ENCODE measurements at regions not wholly inside any gene's neighbourhood (a gene's known extent, or its start where the extent isn't known, plus 50 kb on each side); places are given as distances from the start of the nearest gene placed in this dataset.
"Not testable (repeated sequence)": the region's sequence is repeated elsewhere in the genome, so short reads cannot be mapped to it uniquely, and the experiment has no call there.

- no peak for DNase-seq
- H3K4me3 ChIP-seq, result no peak overlapping the region
- no peak overlapping the region for H3K27ac ChIP-seq
- POLR2A ChIA-PET (ENCODE audit: unreplicated experiment), result no interaction called here
- H2AFZ ChIP-seq, result no peak overlapping the region
- no peaks in the 10 kb centered on the region for H3K36me3 ChIP-seq (ENCODE audit: low read depth)
- H3K4me2 ChIP-seq, result no peak overlapping the region
- intact Hi-C loops (cut with micrococcal nuclease; ENCODE audit: unreplicated experiment), result no loop called here
- H3F3A ChIP-seq (ENCODE audit: insufficient read depth, low read depth), result no peaks in the 10 kb centered on the region
- CTCF ChIA-PET, result no interaction called here
- no TSS peak for BruUV-seq (replicated peaks)
- no peaks in the 10 kb centered on the region for H3K9me2 ChIP-seq (ENCODE audit: insufficient read depth)
- no peaks in the 10 kb centered on the region for H4K20me1 ChIP-seq (ENCODE audit: insufficient read depth)
- no peaks in the 10 kb centered on the region for H3K27me3 ChIP-seq (ENCODE audit: insufficient read depth, low read depth)
- no peaks in the 10 kb centered on the region for H3K9me3 ChIP-seq (ENCODE audit: insufficient read depth, low read depth)
- H3K79me2 ChIP-seq (ENCODE audit: low read depth), result no peaks in the 10 kb centered on the region
- no peak for TF ChIP-seq EZH2 (IDR thresholded peaks at IDR 0.05; ENCODE audit: low read depth)
- TF ChIP-seq CTCF (conservative IDR thresholded peaks at IDR 0.05), result no peak
- H3K4me1 ChIP-seq (replicated peaks; ENCODE audit: insufficient read depth), result no peaks in the 10 kb centered on the region
Measured at GRCh38 chr4:128682942-128683666, 126.4 kb upstream of the JADE1 start.

GRCh38 chr4:128676095-128676494 lies 133.4 kb upstream of the JADE1 start:
- POLR2A ChIA-PET (ENCODE audit: unreplicated experiment), result no interaction called here
- no peaks in the 10 kb centered on the region for H3K4me1 ChIP-seq (replicated peaks; ENCODE audit: insufficient read depth)
- CTCF ChIA-PET, result no interaction called here

GRCh38 chr4:128675083-128675482 lies 134.4 kb upstream of the JADE1 start:
- Histone ChIP-seq H3K4me1 (replicated peaks; ENCODE audit: insufficient read depth) (no peaks in the 10 kb centered on the region), H3K27me3 (ENCODE audit: insufficient read depth, low read depth) (no peaks in the 10 kb centered on the region), H3F3A (ENCODE audit: insufficient read depth, low read depth) (no peaks in the 10 kb centered on the region), H3K27ac (no peak overlapping the region), H2AFZ (no peak overlapping the region), H3K9me2 (ENCODE audit: insufficient read depth) (no peaks in the 10 kb centered on the region), H3K4me2 (no peak overlapping the region), H3K36me3 (ENCODE audit: low read depth) (no peaks in the 10 kb centered on the region), H3K9me3 (ENCODE audit: insufficient read depth, low read depth) (no peaks in the 10 kb centered on the region), H3K4me3 (no peak overlapping the region), H4K20me1 (ENCODE audit: insufficient read depth) (no peaks in the 10 kb centered on the region), H3K79me2 (ENCODE audit: low read depth) (no peaks in the 10 kb centered on the region)
- no peak for DNase-seq
- POLR2A ChIA-PET (ENCODE audit: unreplicated experiment), result no interaction called here
- BruUV-seq (replicated peaks), result no TSS peak
- TF ChIP-seq CTCF (conservative IDR thresholded peaks at IDR 0.05), result no peak
- intact Hi-C loops (cut with micrococcal nuclease; ENCODE audit: unreplicated experiment), result no loop called here
- CTCF ChIA-PET, result no interaction called here

More at GRCh38 chr4:128676095-128676494, 133.4 kb upstream of the JADE1 start:
- no peak overlapping the region for H2AFZ ChIP-seq
- H4K20me1 ChIP-seq (ENCODE audit: insufficient read depth), result no peaks in the 10 kb centered on the region
- H3K9me2 ChIP-seq (ENCODE audit: insufficient read depth), result no peaks in the 10 kb centered on the region
- intact Hi-C loops (cut with micrococcal nuclease; ENCODE audit: unreplicated experiment), result no loop called here
- H3K27me3 ChIP-seq (ENCODE audit: insufficient read depth, low read depth), result no peaks in the 10 kb centered on the region
- no peak for DNase-seq
- H3F3A ChIP-seq (ENCODE audit: insufficient read depth, low read depth), result no peaks in the 10 kb centered on the region
- H3K27ac ChIP-seq, result no peak overlapping the region
- TF ChIP-seq CTCF (conservative IDR thresholded peaks at IDR 0.05) (no peak), EZH2 (IDR thresholded peaks at IDR 0.05; ENCODE audit: low read depth) (no peak)
- no TSS peak for BruUV-seq (replicated peaks)
- no peaks in the 10 kb centered on the region for H3K9me3 ChIP-seq (ENCODE audit: insufficient read depth, low read depth)
- H3K4me3 ChIP-seq, result no peak overlapping the region
- H3K79me2 ChIP-seq (ENCODE audit: low read depth), result no peaks in the 10 kb centered on the region
- no peak overlapping the region for H3K4me2 ChIP-seq
- H3K36me3 ChIP-seq (ENCODE audit: low read depth), result no peaks in the 10 kb centered on the region

- H3K9me2 ChIP-seq (ENCODE audit: insufficient read depth); H3K4me2 ChIP-seq; H3F3A ChIP-seq (ENCODE audit: insufficient read depth, low read depth); CTCF ChIA-PET; BruUV-seq (replicated peaks); intact Hi-C loops (cut with micrococcal nuclease; ENCODE audit: unreplicated experiment); H3K9me3 ChIP-seq (ENCODE audit: insufficient read depth, low read depth); H3K4me3 ChIP-seq; H3K36me3 ChIP-seq (ENCODE audit: low read depth); H3K79me2 ChIP-seq (ENCODE audit: low read depth); H4K20me1 ChIP-seq (ENCODE audit: insufficient read depth); DNase-seq; H3K27ac ChIP-seq; H2AFZ ChIP-seq; H3K4me1 ChIP-seq (replicated peaks; ENCODE audit: insufficient read depth); H3K27me3 ChIP-seq (ENCODE audit: insufficient read depth, low read depth); POLR2A ChIA-PET (ENCODE audit: unreplicated experiment): not testable (repeated sequence)
Measured at GRCh38 chr4:128673159-128673558, 136.3 kb upstream of the JADE1 start.

GRCh38 chr4:128672596-128672995 lies 136.9 kb upstream of the JADE1 start:
- DNase-seq; BruUV-seq (replicated peaks); H3F3A ChIP-seq (ENCODE audit: insufficient read depth, low read depth); H3K36me3 ChIP-seq (ENCODE audit: low read depth); H3K9me3 ChIP-seq (ENCODE audit: insufficient read depth, low read depth); CTCF ChIA-PET; H2AFZ ChIP-seq; H3K4me3 ChIP-seq; intact Hi-C loops (cut with micrococcal nuclease; ENCODE audit: unreplicated experiment); H3K27ac ChIP-seq; POLR2A ChIA-PET (ENCODE audit: unreplicated experiment); H3K79me2 ChIP-seq (ENCODE audit: low read depth); H3K4me1 ChIP-seq (replicated peaks; ENCODE audit: insufficient read depth); H4K20me1 ChIP-seq (ENCODE audit: insufficient read depth); H3K27me3 ChIP-seq (ENCODE audit: insufficient read depth, low read depth); H3K9me2 ChIP-seq (ENCODE audit: insufficient read depth); H3K4me2 ChIP-seq: not testable (repeated sequence)
